GM18909 (cell line): ENCODE measurements at regions not wholly inside any gene's neighbourhood (a gene's known extent, or its start where the extent isn't known, plus 50 kb on each side); places are given as distances from the start of the nearest gene placed in this dataset.
"Not testable (repeated sequence)": the region's sequence is repeated elsewhere in the genome, so short reads cannot be mapped to it uniquely, and the experiment has no call there.

Source experiments
- ATAC-seq: cut with Tn5 transposase; IDR thresholded peaks from one replicate; pipeline ENCODE4 v1.9.1; 2021; ENCODE audit warnings: mild to moderate bottlenecking; ENCODE audit not compliant: unreplicated experiment, poor library complexity

DNA sequence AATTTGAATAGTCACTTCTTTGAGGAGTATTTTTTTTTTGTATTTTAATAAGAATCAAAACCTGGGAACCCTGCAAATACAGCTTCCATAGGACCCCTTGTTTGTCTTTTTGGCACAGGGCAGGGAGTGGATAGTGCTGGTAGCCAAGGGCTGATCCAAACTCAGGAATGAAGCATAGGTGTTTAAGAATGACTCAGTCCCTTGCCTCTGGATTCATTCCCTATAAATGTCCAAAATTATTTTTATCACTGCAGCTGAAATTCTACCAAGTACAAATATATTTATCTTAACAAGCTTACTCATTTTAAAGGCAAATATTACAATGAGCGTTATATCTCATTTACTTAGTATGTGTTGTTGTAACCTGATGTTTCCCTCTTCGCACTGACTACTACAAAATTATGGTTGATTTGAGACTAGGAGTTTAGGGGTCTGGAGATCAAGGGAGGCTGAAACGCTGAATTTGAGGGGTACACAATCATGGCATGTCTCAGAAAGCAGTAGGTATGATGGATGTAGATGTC, 278.6 kb upstream of the LYPLAL1 start:
- ATAC-seq, result no peak

DNA sequence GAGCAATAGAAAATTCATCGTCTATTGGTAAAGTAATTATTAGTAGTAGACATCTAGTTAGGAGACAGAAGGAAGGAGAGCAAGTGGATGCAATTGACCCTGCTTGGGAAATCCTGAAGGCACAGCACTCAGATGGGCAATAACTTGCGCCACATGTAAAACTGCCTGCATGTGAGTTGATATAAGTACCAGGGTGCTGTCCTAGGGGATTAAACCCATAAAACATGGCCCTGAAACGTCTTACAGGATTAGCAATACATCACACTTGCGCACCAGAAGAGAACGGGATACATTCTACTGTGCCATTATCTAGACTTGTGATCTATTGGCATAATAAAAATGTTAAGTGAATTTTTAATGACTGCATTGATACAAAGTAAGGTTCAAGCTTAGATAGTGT, 277.5 kb upstream of the LYPLAL1 start:
- ATAC-seq, result no peak

DNA sequence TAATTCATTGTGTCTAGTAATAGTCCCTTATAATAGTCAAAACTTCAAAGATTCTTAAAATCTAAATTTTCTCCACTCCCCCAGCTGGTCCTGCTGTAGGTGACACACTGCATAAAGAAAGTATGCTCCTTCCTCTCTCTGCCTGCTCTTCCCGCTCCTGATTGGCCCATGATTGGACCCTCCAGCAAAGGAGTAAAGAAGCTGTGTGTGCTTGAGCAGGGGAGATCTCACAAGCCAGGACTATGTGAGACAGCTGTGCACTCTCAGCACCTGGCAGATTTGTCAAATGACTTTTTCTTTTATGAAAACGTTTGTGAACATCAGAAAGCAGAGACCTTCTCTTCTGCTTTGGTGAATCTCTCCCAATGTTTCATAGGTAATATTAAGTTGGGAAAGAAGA, 274.8 kb upstream of the LYPLAL1 start:
- ATAC-seq, result no peak

DNA sequence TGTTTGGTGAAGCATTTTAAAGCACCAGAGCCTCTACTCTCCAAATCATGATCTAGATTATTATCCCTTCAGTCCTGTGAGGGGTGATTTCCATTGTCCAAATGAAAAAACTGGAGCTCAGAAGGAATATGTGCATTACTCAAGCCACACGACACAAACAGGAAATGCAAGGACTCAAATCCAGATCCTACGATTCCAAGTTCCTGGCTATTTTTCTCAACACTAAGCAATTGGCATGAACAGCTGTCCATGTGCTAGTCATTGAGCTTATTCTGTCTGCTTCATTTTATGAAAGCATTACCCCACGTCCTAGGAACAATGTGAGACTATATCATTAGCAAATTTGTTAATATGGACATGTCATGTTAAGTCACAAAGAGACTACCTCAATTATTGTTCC, 273.1 kb upstream of the LYPLAL1 start:
- no peak for ATAC-seq

DNA sequence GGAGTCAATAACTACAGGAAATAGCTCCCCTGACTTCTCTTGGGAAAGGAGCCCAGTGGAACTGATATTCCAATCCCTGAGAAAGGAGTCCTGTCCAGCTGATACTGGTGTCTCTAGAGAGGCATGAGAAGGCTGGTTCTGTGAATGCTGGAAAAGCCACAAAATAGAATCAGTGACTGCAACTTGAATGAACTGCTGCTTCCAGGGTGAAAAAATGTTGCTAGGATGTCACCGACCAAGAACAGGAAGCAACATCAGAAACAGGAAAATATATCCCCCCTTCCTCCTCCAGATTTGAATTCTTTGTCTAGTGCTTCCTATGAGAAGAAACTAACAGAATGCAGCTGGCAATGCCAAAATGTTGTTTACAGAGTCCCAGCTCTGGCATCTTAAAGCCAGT, 269.3 kb upstream of the LYPLAL1 start:
- ATAC-seq, result no peak

DNA sequence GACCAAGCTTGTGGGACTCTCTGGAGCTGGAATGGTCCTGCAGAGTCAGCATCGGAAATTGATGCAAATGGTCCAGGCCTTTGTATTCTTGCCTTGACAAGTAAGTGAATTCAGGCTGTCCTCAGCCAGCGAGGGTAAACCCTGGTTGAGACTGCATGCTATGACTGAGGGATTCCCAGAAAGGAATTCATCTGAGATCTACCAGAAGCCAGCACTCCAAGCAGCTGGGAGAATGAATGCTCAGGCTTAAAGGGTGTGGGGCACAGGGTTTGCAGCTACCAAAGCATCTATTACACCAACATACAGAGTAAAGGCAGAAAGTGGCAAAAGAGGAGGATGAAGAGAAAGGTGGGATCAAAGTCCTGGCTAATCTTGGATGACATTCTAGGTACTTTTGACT, 257.0 kb upstream of the LYPLAL1 start:
- no peak for ATAC-seq

DNA sequence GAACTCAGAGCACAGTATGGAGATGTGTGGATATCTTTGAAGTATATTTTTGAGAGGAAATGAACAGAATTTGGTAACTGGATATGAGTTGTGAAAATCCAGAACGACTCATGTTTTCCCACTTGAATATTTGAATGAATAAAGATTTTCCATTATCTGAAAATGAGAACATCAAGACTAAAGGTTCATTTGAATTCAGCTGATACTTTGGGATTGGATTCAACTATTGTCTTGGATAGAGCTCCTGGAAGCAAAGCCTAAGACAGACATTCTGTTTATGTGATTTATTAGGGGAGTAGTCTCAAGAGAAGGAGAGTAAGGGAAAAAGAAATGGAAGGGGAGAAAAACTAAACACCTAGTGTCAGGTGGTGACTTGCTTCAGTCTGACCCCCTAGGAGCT, 256.0 kb upstream of the LYPLAL1 start:
- ATAC-seq, result no peak

DNA sequence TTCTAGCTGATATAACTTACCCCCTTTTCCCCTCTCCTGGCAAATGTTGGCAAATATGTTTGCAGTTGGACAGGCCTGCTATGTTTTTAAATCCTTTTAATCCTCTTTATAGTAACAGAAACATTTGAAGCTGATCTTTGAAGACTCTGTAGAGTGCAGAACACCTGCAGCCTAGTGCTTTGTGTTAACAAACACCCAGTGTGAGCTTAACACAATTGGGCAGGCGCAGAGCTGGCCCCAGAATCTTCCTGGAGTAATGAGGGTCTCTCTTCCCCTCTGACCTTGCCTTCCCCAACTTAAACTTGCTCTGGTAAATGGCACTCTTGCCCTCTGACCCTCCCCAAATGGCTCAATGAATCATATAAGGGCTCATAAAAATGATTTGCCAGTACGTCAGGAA, 247.9 kb upstream of the LYPLAL1 start:
- no peak for ATAC-seq

DNA sequence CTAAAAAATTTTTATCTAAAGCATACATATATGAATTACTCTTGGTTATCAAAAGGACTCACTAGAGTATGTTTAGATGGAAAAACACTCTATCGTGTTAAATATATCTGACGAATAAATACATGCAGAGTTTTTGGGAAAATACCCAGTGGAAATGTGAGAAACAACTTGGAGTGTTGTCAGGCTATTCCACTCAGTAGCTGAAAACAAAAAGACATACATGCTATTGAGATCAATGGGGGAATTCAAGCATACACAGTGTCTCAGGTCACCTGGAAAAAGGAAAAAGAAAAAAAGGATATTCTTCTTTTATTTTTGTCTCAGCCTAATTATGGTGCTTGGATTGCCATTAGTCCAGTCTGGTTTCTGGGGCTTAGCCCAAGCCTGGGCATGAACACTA, 247.0 kb upstream of the LYPLAL1 start:
- ATAC-seq, result no peak

DNA sequence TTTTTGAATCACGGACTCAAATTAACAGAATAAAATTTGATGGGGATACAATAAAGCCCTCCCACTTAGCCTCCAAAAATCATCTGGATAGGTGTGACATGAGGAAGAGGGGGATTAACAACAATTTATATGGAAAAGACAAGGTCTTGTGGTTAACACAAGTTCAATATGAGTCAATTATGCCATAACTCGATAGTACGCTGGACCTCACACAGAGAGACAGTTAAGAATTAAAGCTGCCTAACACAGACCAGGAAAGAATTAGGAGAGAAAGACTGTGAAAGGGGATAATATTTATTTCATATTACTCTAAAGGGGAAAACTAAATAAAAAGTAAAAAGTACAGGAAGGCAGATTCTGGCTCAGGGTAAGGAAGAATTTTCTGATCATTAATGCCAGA, 243.7 kb upstream of the LYPLAL1 start:
- no peak for ATAC-seq

DNA sequence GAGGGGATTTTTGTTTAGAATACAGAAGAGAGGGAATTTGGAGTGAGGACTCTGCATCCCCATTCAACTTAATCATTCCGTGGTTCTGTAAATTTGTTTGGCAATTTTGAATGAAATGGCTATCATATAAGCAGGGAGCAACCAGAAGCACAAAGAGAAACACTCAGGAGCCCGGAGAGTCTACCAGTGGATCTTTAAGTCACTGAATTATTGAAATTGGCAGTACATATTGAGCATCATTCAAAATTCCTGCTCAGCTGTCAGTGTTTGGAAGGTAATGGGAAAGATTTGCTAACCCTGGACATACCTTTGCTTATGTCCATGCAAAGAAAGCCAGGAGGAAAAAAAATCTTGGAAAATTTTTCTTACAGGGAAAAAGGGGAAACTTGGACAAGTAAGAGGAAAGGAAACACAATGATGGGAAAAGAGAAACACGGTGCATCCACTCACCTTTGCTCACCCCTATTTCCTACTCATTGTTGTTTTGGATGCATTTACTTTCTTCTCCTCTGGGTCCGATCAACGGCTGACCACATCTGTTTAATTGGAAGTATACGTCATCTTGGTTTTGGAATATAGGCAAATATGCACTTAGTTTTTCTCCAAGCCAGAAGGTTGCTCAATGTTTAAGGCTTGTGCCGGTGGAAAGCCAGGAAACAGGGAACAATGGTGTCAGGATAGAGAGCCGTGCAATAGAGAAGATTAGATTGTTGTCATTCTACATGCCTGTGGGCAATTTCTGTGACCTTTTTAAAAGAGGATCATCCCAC, 243.0 kb upstream of the LYPLAL1 start:
- no peak for ATAC-seq

DNA sequence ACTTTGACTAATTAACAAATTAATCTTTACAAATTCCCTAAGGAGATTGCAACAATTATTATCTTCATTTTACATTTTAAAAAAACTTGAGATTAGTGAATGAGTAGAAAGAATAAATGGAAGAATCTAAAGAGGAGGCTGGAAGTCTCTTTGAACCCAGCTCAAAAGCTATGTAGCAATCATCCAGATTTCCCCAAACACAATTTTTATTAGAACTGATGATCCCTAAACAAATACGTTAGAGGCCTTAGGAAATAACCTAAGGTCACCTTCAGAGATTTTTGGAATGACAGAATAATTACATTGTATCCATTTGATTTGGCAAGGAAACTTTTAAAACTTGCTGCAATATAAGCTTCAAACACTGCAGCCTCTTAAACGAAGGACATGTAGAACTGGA, 242.4 kb upstream of the LYPLAL1 start:
- ATAC-seq, result no peak

DNA sequence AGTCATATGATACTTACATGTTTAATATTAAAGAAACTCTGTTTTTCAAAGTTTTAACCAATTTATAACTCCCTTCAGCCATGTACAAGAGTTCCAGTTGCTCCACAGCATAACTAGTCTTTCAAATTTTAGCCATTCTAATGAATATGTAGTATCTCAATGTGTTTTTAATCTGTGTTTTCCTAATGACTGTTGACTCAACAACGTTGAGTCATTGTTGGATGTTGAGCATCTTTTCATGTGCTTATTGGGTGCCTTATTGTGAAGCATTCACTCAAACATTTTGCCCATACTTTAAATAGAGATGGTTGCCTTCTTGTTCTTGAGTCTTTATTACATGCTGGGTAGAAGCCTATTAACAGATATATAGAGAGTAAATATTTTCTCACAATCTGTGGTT, 240.2 kb upstream of the LYPLAL1 start:
- ATAC-seq, result no peak

DNA sequence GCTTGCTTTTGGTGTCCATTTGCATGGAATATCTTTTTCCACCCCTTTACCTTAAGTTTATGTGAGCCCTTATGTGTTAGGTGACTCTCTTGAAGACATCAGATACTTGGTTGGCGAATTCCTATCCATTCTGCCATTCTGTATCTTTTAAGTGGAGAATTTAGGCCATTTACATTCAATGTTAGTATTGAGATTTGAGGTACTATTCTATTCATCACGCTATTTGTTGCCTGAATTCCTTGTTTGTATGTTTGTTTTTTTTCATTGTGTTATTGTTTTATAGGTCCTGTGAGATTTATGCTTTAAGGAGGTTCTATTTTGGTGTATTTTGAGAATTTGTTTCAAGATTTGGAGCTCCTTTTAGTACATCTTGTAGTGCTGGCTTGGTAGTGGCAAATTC, 238.3 kb upstream of the LYPLAL1 start:
- not testable (repeated sequence) for ATAC-seq

DNA sequence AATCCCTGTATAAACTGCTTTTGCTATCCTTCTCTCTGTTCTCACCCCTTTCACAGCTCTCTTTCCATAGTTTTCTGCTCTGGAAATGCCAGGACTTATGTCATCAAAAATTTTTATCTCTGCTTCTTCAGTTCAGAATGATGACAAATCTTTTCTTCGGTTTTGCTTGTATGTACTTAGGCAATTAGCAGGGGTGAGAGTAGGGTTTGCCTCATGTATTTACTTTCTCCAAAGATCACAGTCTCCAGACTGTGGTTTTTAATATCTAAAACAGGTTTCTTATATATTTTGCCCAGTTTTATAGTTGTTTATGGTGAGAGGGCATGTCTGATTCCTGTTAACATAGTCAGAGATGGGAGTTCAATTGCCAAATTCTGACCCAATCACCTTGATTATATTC, 235.4 kb upstream of the LYPLAL1 start:
- no peak for ATAC-seq

DNA sequence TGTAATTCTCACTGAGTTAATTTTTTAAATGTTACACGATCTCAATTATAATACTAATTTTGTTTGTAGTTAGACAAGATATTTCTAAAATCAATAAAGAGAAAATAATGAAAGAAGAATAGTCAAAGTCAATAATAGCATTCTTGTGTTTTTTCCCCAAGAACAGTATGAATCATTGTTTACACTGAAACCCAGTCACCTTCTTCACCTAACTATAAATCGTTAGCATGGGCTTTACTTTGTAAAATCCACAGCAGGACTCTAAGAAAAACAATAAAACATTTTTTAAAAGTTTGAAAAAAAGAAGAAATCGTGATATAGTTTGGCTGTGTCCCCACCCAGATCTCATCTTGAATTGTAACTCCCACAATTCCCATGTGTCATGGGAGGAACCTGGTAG, 234.6 kb upstream of the LYPLAL1 start:
- ATAC-seq, result no peak

DNA sequence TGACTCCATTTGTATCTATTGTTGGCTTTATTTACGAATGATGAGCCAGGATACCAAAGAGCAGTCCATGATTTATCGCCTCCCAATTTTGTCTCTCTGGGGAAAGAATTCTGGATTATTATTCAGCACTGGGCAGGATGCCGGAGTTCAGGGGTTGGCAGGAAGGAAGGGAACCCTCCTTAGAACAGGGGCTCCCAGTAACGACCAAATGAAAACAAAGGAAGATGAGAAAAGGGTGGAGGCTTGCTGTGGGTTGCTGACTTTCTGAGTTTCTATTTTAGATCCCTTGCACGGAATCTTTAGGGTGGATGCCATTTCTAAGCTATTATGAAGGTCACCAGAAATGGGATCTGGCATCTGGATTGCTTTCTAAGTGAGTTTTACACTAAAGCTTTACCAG, 231.2 kb upstream of the LYPLAL1 start:
- no peak for ATAC-seq

DNA sequence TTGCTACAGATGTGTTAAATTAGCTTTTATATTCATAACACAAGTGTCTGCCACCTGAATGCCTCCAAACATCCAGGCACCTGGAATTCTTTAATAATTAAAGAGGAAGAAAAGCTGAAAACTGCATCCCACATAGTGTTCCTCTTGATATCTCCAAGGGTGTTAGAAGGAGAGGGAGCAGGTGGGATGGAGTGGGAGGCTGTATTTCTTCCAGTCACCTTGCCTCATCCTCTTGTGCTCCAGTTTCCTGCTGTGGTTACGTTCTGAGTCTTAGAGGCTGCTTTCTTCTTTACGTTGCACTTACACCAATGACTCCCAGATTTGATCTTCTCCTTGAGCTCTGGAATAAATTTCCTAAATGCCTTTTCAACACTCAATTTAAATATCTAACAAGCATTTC, 230.3 kb upstream of the LYPLAL1 start:
- no peak for ATAC-seq

DNA sequence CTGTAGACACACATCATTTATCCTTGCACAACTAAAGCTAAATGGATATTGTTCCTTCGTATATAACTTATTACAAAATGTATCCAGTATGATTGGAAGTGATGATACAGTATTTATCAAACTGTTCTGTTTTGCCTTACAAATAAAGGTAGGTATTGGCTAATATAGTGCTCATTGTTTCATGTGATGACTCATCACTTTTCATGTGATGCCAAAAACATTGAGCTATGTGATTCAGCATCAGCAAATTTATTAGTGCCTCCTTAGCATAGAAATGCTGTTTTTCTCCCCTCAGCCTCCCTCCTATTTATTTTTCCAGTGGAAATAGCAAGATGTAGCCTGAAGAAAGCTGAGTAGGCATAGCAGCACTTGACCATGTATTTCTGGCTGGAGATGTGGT, 228.6 kb upstream of the LYPLAL1 start:
- no peak for ATAC-seq

DNA sequence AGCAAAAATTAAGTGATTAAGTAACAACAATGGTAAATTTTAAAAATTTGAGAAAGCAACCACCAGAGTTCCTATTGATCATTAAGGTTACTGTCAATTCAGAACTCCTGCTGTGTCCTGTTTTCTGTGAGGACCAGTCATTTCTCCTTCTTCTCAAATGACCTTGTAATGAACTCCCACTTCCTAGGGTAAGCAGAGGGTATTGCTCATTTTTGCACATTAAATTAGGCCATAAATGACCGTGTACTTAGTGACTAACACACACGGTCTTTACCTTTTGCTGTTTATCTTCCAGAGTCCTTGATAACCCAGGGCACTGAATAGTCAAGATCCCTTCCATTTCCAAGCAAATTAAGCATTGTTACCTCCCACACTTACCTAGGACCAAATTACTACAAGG, 227.5 kb upstream of the LYPLAL1 start:
- ATAC-seq, result no peak

DNA sequence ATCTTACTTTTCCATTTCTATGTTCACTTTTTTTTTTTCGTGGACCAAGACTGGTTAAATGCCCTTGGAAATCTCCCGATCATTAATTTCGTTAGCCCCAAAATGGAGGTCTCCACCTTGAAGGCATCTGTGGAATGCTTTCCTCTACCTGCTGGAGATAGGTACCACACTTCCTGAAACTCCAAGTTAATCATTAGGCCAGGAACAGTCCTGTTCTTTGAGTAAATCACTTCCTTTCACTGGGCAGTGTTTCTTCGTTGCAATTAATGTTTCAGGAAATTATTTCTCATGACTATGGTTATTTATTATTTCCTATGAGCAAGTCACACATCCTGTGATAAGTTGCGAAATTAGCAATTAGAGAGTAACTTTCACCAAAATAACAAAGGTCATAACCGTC, 225.2 kb upstream of the LYPLAL1 start:
- ATAC-seq, result no peak

DNA sequence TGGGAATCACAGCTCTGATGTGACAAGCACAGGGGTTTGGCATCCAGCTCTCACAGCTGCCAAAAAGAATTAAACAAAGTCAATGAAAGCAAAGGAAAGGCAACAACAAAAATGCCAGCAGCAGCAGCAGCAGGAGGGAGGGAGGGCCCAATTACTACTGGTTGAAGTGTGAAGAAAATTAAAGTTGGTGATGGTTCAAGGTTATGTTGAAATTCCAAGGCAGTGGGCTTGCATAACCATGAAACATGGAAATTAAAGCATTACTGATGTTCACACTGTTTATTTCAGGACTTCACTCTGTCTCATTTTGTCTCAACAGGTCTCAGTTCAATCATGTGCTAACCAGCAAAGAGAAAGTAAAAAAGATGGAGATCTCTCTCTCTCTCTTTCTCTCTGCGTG, 220.3 kb upstream of the LYPLAL1 start:
- ATAC-seq, result no peak

DNA sequence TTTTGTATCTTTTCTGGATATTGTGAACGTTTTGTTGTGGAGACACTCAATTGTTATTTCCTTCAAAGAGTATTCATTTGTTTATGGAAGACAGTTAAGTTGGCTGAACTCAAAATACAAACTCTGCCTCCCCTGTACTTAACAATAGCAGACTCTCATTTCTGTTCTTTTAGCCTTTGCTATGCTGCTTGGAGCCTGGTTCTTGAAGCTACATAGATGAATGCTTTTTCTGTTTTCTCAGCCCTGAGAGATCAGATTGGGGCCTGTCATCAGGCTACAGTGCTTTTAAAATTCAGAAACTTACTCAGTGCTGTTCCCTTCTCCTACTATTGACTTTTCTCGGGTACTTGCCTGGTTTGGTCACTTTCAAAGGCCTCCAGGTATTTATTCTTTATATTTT, 215.7 kb upstream of the LYPLAL1 start:
- ATAC-seq, result no peak
